H1 (cell line): ENCODE measurements at regions not wholly inside any gene's neighbourhood (a gene's known extent, or its start where the extent isn't known, plus 50 kb on each side); places are given as distances from the start of the nearest gene placed in this dataset.

Source experiments
- ASH2L ChIP-seq: fragments of 200-600, 300-600 bp; sonication (generic); IDR thresholded peaks from one replicate; pipeline ENCODE4 v1.7.1; 2017; ENCODE audit warnings: low read length
- EZH2 ChIP-seq: fragments of 200-600 bp; sonication (generic); IDR thresholded peaks from 2 replicates; pipeline ENCODE4 v1.7.1; 2012; ENCODE audit warnings: low read depth, mild to moderate bottlenecking, moderate library complexity, low read length, inconsistent platforms; ENCODE audit not compliant: severe bottlenecking
- JUN ChIP-seq: IDR thresholded peaks from 2 replicates; pipeline ENCODE4 v1.6.1; 2011; ENCODE audit warnings: low read depth, mild to moderate bottlenecking, improper control_type of control experiment, low read length
- POLR2A ChIP-seq, 2 experiments: IDR thresholded peaks; 1 replicate in 1 of 2; 2 replicates in 1 of 2; pipeline ENCODE4 v1.6.1; 2011; ENCODE audit warnings: low read depth in 2 of 2, low read length in 2 of 2, mild to moderate bottlenecking in 2 of 2; ENCODE audit errors: control extremely low read depth in 1 of 2
- POLR2AphosphoS5 ChIP-seq: IDR thresholded peaks from 2 replicates; pipeline ENCODE4 v1.6.1; 2011; ENCODE audit warnings: low read depth, low read length
- RAD21 ChIP-seq, 2 experiments: IDR thresholded peaks in 1 of 2; conservative IDR thresholded peaks in 1 of 2; 2 replicates each; pipeline ENCODE4 v1.6.1; 2011; ENCODE audit warnings: low read depth in 2 of 2, low read length in 2 of 2, improper control_type of control experiment in 1 of 2, inconsistent platforms in 1 of 2, mild to moderate bottlenecking in 1 of 2, moderate library complexity in 1 of 2
- TAF1 ChIP-seq: IDR thresholded peaks from 2 replicates; pipeline ENCODE4 v1.6.1; 2011; ENCODE audit warnings: mild to moderate bottlenecking, low read depth, low read length
- TF ChIP-seq, protein P1 (sequence below), 3 experiments: IDR thresholded peaks; 1 replicate in 2 of 3; 2 replicates in 1 of 3; pipeline versions ENCODE4 v1.5.1 to v1.6.1; 2011; ENCODE audit warnings: low read length in 3 of 3, mild to moderate bottlenecking in 3 of 3, inconsistent platforms in 2 of 3, low read depth in 1 of 3, moderate library complexity in 1 of 3; ENCODE audit not compliant: insufficient read depth in 1 of 3; ENCODE audit errors: control extremely low read depth in 1 of 3
- TF ChIP-seq, protein P2 (sequence below): IDR thresholded peaks from 2 replicates; pipeline ENCODE4 v1.6.1; 2012; ENCODE audit warnings: inconsistent platforms

DNA sequence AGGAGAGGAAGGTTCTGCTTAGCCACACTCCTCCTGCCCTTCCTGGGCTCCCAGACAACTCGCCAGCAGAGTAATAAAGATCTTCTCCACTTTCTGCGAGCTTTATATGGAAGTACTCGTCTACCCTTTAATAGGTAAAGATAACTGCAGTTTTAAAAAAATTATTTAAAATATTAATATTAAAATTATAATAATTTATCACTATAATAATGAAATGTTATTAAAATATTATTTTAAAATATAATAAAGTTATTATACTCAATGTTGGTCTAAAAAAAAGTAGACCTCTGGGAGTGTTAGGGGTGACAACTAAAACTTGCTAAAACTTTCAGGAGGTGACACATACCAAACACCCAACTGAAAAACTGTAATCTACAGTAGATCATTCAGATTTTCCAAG lies 81.5 kb downstream of the RBM43 start:
- TF ChIP-seq POLR2AphosphoS5: no peak
- TF ChIP-seq, protein P1, sequence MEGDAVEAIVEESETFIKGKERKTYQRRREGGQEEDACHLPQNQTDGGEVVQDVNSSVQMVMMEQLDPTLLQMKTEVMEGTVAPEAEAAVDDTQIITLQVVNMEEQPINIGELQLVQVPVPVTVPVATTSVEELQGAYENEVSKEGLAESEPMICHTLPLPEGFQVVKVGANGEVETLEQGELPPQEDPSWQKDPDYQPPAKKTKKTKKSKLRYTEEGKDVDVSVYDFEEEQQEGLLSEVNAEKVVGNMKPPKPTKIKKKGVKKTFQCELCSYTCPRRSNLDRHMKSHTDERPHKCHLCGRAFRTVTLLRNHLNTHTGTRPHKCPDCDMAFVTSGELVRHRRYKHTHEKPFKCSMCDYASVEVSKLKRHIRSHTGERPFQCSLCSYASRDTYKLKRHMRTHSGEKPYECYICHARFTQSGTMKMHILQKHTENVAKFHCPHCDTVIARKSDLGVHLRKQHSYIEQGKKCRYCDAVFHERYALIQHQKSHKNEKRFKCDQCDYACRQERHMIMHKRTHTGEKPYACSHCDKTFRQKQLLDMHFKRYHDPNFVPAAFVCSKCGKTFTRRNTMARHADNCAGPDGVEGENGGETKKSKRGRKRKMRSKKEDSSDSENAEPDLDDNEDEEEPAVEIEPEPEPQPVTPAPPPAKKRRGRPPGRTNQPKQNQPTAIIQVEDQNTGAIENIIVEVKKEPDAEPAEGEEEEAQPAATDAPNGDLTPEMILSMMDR (IDR thresholded peaks at IDR 0.05; ENCODE audit: control extremely low read depth in 1 of 3, insufficient read depth in 1 of 3, low read depth in 1 of 3, low read length in 3 of 3): no peak
- TF ChIP-seq TAF1: no peak
- TF ChIP-seq POLR2A (IDR thresholded peaks at IDR 0.05; ENCODE audit: control extremely low read depth in 1 of 2, low read depth in 2 of 2, low read length in 2 of 2): no peak
- TF ChIP-seq ASH2L: no peak
- no peak for TF ChIP-seq EZH2
- no peak for TF ChIP-seq RAD21 (IDR thresholded peaks at IDR 0.05 in 1 of 2, conservative IDR thresholded peaks at IDR 0.05 in 1 of 2; ENCODE audit: low read depth in 2 of 2, low read length in 2 of 2)
- no peak for TF ChIP-seq JUN
- TF ChIP-seq, protein P2, sequence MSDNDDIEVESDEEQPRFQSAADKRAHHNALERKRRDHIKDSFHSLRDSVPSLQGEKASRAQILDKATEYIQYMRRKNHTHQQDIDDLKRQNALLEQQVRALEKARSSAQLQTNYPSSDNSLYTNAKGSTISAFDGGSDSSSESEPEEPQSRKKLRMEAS: no peak
